HG03039 (cell line): ENCODE measurements at regions not wholly inside any gene's neighbourhood (a gene's known extent, or its start where the extent isn't known, plus 50 kb on each side); places are given as distances from the start of the nearest gene placed in this dataset.
"Not testable (repeated sequence)": the region's sequence is repeated elsewhere in the genome, so short reads cannot be mapped to it uniquely, and the experiment has no call there.

Experiments used
- ATAC-seq: cut with Tn5 transposase; IDR thresholded peaks from one replicate; pipeline ENCODE4 v1.9.1; 2021; ENCODE audit warnings: mild to moderate bottlenecking, moderate library complexity; ENCODE audit not compliant: unreplicated experiment

- ATAC-seq = no peak
Observed at GRCh38 chr1:194624833-194625232, 1438.4 kb upstream of the B3GALT2 start.

DNA sequence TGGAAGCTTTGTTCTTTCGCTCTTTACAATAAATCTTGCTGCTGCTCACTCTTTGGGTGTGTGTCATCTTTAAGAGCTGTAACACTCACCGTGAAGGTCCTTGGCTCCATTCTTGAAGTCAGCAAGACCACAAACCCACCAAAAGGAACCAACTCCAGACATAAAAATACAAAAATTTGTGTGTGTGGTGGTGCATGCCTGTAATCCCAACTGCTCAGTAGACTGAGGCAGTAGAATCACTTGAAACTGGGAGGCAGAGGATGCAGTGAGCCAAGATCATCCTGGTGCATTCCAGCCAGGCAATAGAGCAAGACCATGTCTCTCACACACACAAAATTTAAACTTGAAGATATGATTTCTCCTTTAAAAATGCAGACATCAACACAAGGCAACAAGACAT is 1431.7 kb upstream of the B3GALT2 start:
- no peak for ATAC-seq

GRCh38 chr1:194617272-194617671 is 1430.9 kb upstream of the B3GALT2 start:
- not testable (repeated sequence) for ATAC-seq

- ATAC-seq = no peak
Observed at GRCh38 chr1:194616835-194617234, 1430.4 kb upstream of the B3GALT2 start.

- no peak for ATAC-seq
Observed at GRCh38 chr1:194602184-194602583, 1415.8 kb upstream of the B3GALT2 start.

- ATAC-seq = no peak
Observed at GRCh38 chr1:194600716-194601115, 1414.3 kb upstream of the B3GALT2 start.

- no peak for ATAC-seq
Observed at GRCh38 chr1:194598098-194598497, 1411.7 kb upstream of the B3GALT2 start.

DNA sequence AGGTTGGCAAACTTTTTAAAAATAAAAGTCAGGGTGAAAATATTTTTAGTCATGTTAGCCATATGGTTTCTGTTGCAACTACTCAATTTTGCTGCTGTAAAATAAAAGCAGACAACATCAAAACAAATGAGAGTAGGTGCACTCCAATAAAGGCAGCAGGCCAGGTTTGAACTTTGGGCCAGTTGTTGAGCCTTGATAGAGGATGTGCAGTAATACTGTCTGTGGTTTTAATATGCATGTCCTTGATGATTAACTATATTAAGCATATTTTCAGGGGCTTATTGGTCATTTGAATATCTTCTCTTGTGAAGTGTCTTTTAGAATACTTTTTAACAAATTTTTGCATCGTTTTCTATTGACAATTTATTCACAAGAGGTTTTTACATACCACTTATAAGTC is 1399.9 kb upstream of the B3GALT2 start:
- no peak for ATAC-seq

GRCh38 chr1:194584052-194584451 is 1397.6 kb upstream of the B3GALT2 start:
- ATAC-seq = no peak

GRCh38 chr1:194570476-194570875 is 1384.1 kb upstream of the B3GALT2 start:
- no peak for ATAC-seq

GRCh38 chr1:194568610-194569009 is 1382.2 kb upstream of the B3GALT2 start:
- ATAC-seq = no peak

DNA sequence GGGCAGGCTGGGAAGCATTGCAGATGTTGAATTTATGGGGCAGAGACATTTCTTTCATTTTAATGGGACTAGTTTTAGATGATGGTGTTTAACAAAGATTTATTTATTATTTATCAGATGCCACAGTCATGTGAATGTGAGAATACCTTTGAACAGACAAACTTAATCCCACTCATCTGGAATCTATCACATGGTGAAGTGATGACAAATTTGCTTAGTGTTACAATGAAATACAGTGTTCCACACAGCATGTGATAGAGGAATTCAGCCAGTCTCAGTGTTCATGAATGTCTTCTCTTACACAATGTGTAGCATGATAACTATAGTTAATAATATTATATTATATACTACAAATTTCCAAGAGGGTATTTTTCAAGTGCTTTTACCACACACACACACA is 1361.7 kb upstream of the B3GALT2 start:
- ATAC-seq = no peak

DNA sequence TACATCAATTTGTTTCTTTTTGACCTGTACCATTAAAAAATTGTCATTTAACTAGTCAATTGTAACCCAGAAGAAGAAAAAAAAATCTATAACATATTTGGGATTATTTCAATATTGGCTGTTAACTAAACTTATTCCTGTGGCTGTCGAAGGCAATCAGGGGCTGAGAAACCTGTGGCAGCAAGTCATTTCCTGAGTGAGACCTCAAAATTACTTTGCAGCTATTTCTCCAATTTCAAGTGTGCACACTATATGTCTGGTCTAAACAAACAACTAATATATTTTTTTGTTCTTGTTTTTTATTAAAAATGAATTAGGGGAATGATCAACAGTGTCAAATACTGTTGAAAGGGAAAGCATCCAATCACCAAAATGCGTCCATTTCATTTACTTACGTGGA is 1357.6 kb upstream of the B3GALT2 start:
- no peak for ATAC-seq

GRCh38 chr1:194538453-194538852 is 1352.0 kb upstream of the B3GALT2 start:
- no peak for ATAC-seq

GRCh38 chr1:194537521-194537920 is 1351.1 kb upstream of the B3GALT2 start:
- no peak for ATAC-seq

- no peak for ATAC-seq
Observed at GRCh38 chr1:194535369-194535768, 1349.0 kb upstream of the B3GALT2 start.

DNA sequence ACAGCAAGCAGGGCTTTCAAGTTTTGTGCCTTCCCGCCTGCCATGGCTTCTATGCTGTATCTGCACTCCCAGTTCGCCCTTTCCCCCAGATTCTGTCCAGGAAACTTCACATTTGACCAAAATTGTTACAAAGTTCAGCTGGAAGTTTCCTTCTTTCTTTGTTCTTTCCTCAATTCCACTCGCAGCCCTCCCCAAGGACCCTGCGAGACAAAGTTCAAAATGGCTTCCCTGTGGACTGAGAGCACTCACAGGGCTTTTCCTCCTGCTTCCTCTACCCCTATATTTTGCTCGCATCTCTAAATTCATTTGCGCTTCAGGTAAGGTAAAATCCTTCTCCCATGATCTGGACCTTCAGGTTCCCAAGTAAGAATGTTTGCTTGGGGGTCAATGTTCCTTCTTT is 1348.4 kb upstream of the B3GALT2 start:
- no peak for ATAC-seq

- no peak for ATAC-seq
Observed at GRCh38 chr1:194533641-194534040, 1347.2 kb upstream of the B3GALT2 start.

GRCh38 chr1:194517567-194517966 is 1331.2 kb upstream of the B3GALT2 start:
- no peak for ATAC-seq

DNA sequence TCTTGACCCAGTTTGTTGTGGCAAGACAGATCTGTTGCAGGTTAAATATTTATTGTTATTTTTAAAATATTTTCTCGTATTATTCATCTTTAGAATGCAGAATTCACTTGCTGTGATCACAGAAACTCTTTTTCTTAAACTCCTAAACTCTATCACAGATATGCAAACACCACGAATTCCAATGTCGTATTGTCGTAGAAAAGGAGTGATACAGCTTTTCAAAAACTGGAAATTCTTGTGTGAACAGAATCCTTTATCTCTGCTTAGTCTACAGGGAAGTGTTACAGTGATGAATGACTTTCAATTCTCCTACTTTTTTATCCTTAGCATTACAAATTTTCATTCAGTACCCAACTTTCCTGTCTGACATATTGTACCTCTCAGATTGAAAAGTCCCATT is 1329.5 kb upstream of the B3GALT2 start:
- no peak for ATAC-seq

DNA sequence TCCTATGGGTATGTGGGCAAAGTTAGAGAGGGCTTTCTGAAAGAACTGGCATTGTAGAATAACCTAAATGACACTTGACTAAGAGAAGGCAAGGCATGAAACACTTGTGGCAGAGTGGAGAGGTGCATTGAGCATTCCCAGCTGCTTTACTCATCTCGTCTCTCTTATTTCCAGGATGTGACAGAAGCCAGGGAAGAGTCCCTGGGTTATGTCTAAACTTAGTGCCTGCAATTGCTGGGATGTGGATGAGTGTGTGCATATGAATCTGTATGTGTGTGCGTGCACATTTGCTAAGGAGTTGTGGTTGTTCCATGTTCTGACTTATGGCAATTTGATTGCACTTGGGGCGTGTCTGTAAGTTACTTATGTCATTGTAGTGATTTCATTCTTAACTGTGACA is 1326.5 kb upstream of the B3GALT2 start:
- no peak for ATAC-seq

- ATAC-seq = no peak
Observed at GRCh38 chr1:194512345-194512744, 1325.9 kb upstream of the B3GALT2 start.

GRCh38 chr1:194503209-194503608 is 1316.8 kb upstream of the B3GALT2 start:
- ATAC-seq = no peak

- ATAC-seq = no peak
Observed at GRCh38 chr1:194495434-194495833, 1309.0 kb upstream of the B3GALT2 start.
